Ureter (tissue), 1 donor: ENCODE measurements at regions not wholly inside any gene's neighbourhood (a gene's known extent, or its start where the extent isn't known, plus 50 kb on each side); places are given as distances from the start of the nearest gene placed in this dataset.

Source experiments
- DNase-seq: peaks from one replicate; pipeline ENCODE4 v3.0.0-alpha.2; 2020; ENCODE audit warnings: low spot score
- donor health status: DM: yes; HTN: yes; CAD: no.

DNA sequence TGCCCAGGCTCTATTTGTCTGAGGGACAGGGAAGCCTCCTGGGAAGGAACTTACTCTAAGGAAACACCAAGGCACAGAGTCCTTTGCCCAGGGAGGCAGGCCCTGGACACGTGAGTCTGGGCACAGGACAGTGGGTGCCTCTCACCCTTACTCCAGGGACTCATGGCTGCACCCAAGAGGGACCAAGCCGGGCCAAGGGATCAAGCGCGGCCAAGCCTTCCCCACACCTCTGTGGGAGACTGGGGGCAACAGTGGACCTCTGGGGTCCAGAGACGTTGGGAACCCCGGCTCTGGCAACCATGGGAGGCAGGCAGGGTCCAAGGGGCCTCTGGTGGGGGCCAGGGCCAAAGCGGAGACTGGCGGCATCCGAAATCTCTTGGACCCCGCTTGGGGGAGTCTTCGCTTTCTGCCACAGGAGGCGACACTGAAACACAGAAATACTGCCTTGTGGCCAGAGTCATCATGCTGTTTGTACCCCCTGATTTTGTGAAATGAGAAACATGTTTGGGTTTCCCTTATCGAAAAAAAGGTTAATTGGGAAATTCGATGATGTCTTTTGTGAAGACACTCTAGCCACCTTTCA, 51.7 kb upstream of the BCL11B start:
- no peak for DNase-seq

GRCh38 chr14:99322731-99323599, 51.0 kb upstream of the BCL11B start:
- DNase-seq: no peak

- DNase-seq: no peak
These were observed 50.1 kb upstream of the BCL11B start for GRCh38 chr14:99321955-99322730.
